HG02571 (cell line): ENCODE measurements at regions not wholly inside any gene's neighbourhood (a gene's known extent, or its start where the extent isn't known, plus 50 kb on each side); places are given as distances from the start of the nearest gene placed in this dataset.
A peak's percentile ranks its signal among the peaks of the same experiment; 100 is the strongest.

ENCODE experiments used
- ATAC-seq: cut with Tn5 transposase; IDR thresholded peaks from one replicate; pipeline ENCODE4 v1.9.1; 2021; ENCODE audit warnings: mild to moderate bottlenecking, moderate library complexity; ENCODE audit not compliant: unreplicated experiment

- no peak for ATAC-seq
Measured at GRCh38 chr6:19972221-19972620, 135.1 kb downstream of the ID4 start.

GRCh38 chr6:19976411-19977129, 139.4 kb downstream of the ID4 start:
- ATAC-seq = no peak

- ATAC-seq = no peak
Measured at GRCh38 chr6:19979059-19979458, 141.9 kb downstream of the ID4 start.

- no peak for ATAC-seq
Measured at GRCh38 chr6:19979986-19980385, 142.8 kb downstream of the ID4 start.

- ATAC-seq = no peak
Measured at GRCh38 chr6:19983374-19983773, 146.2 kb downstream of the ID4 start.

GRCh38 chr6:19986691-19987438, 149.7 kb downstream of the ID4 start:
- no peak for ATAC-seq

- ATAC-seq = no peak
Measured at GRCh38 chr6:19988555-19988954, 151.4 kb downstream of the ID4 start.

- ATAC-seq = no peak
Measured at GRCh38 chr6:19991176-19991575, 154.0 kb downstream of the ID4 start.

- ATAC-seq = no peak
Measured at GRCh38 chr6:19994909-19995308, 157.7 kb downstream of the ID4 start.

GRCh38 chr6:19995575-19996257, 158.5 kb downstream of the ID4 start:
- no peak for ATAC-seq

GRCh38 chr6:19997104-19997503, 159.9 kb downstream of the ID4 start:
- no peak for ATAC-seq

- no peak for ATAC-seq
Measured at GRCh38 chr6:19998541-19998940, 161.4 kb downstream of the ID4 start.

- ATAC-seq = peak; percentile 54
Measured at GRCh38 chr6:19999319-20000191, 162.4 kb downstream of the ID4 start.

- no peak for ATAC-seq
Measured at GRCh38 chr6:20001286-20001685, 164.1 kb downstream of the ID4 start.

GRCh38 chr6:20006037-20006436, 168.9 kb downstream of the ID4 start:
- no peak for ATAC-seq

GRCh38 chr6:20008131-20008530, 171.0 kb downstream of the ID4 start:
- ATAC-seq = no peak

- ATAC-seq = no peak
Measured at GRCh38 chr6:20013066-20013861, 176.1 kb downstream of the ID4 start.

GRCh38 chr6:20014508-20014907, 177.3 kb downstream of the ID4 start:
- ATAC-seq = no peak

GRCh38 chr6:20020526-20020925, 183.4 kb downstream of the ID4 start:
- no peak for ATAC-seq

GRCh38 chr6:20021795-20022194, 184.6 kb downstream of the ID4 start:
- no peak for ATAC-seq
